ENCODE measurements at regions not wholly inside any gene's neighbourhood (a gene's known extent, or its start where the extent isn't known, plus 50 kb on each side); places are given as distances from the start of the nearest gene placed in this dataset.

DNA sequence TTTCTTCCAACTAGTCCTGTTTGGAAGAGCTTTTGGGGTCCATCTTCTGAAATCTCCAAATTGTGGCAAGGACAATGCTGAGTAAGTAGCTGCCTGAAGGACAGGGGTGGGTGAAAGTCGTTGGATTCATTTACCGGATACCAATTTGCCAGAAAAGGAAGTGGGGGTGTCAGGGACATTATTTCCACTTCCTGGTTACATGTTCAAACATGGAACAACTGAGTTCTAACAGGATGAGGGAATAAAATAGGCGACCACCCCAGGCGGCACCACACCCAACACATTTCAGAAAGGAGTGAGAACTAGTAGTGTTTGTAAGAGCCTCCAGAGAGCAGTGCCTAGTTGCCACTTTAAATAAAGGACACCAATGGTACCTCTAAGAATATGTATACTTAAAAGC lies 158.6 kb upstream of the SERTAD2 start:
- no peak for TF ChIP-seq EP300 (IDR thresholded peaks at IDR 0.05)
- TF ChIP-seq, protein P1, sequence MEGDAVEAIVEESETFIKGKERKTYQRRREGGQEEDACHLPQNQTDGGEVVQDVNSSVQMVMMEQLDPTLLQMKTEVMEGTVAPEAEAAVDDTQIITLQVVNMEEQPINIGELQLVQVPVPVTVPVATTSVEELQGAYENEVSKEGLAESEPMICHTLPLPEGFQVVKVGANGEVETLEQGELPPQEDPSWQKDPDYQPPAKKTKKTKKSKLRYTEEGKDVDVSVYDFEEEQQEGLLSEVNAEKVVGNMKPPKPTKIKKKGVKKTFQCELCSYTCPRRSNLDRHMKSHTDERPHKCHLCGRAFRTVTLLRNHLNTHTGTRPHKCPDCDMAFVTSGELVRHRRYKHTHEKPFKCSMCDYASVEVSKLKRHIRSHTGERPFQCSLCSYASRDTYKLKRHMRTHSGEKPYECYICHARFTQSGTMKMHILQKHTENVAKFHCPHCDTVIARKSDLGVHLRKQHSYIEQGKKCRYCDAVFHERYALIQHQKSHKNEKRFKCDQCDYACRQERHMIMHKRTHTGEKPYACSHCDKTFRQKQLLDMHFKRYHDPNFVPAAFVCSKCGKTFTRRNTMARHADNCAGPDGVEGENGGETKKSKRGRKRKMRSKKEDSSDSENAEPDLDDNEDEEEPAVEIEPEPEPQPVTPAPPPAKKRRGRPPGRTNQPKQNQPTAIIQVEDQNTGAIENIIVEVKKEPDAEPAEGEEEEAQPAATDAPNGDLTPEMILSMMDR (IDR thresholded peaks at IDR 0.05), result no peak
- no peak for TF ChIP-seq POLR2A (IDR thresholded peaks at IDR 0.05)
